SK-N-MC (cell line): ENCODE measurements at regions not wholly inside any gene's neighbourhood (a gene's known extent, or its start where the extent isn't known, plus 50 kb on each side); places are given as distances from the start of the nearest gene placed in this dataset.

Source experiments
- EZH2 ChIP-seq: fragments of 200-600 bp; sonication (generic); IDR thresholded peaks from one replicate; pipeline ENCODE4 v1.6.1; 2017; ENCODE audit warnings: antibody characterized with exemption
- POLR2AphosphoS5 ChIP-seq: IDR thresholded peaks from 2 replicates; pipeline ENCODE4 v1.6.1; 2012; ENCODE audit warnings: mild to moderate bottlenecking, low read depth, low read length, borderline replicate concordance

DNA sequence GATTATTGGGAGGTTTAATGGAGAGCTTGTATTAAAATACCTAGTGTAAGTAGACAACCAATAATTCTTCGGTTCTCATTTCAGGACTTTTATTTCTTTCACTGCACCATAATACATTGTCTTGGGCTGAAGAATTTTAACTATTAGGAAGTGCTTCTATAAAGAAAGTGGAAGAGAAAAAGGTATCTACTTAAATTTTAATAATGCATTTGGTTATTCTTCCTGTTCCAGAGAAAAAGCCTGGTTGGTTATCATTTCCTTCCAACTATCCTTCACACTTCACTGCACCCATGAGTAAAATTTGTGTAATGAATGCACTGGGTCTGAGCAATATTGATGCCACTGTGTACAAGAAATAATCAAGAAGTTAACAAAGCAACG lies 629.0 kb upstream of the DPP6 start:
- no peak for TF ChIP-seq POLR2AphosphoS5
- TF ChIP-seq EZH2 = no peak
